ENCODE measurements at regions not wholly inside any gene's neighbourhood (a gene's known extent, or its start where the extent isn't known, plus 50 kb on each side); places are given as distances from the start of the nearest gene placed in this dataset.

- intact Hi-C loops (cut with micrococcal nuclease; ENCODE audit: unreplicated experiment): no loop called here
- peaks cover 28% of the 10 kb centered on the region for H3K4me1 ChIP-seq (replicated peaks; ENCODE audit: insufficient read depth)
- H3K4me2 ChIP-seq: no peak overlapping the region
- POLR2A ChIA-PET (ENCODE audit: unreplicated experiment): interaction anchor here (0.6 kb wide), 2 partner anchors 78 to 347 kb away, joined by 4 to 25 read pairs; no protein-coding TSS in a partner anchor
- TF ChIP-seq, protein P1, sequence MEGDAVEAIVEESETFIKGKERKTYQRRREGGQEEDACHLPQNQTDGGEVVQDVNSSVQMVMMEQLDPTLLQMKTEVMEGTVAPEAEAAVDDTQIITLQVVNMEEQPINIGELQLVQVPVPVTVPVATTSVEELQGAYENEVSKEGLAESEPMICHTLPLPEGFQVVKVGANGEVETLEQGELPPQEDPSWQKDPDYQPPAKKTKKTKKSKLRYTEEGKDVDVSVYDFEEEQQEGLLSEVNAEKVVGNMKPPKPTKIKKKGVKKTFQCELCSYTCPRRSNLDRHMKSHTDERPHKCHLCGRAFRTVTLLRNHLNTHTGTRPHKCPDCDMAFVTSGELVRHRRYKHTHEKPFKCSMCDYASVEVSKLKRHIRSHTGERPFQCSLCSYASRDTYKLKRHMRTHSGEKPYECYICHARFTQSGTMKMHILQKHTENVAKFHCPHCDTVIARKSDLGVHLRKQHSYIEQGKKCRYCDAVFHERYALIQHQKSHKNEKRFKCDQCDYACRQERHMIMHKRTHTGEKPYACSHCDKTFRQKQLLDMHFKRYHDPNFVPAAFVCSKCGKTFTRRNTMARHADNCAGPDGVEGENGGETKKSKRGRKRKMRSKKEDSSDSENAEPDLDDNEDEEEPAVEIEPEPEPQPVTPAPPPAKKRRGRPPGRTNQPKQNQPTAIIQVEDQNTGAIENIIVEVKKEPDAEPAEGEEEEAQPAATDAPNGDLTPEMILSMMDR (conservative IDR thresholded peaks at IDR 0.05): no peak
- no peak for TF ChIP-seq EZH2 (IDR thresholded peaks at IDR 0.05; ENCODE audit: low read depth)
- no peaks in the 10 kb centered on the region for H3K36me3 ChIP-seq (ENCODE audit: low read depth)
- no peak overlapping the region for H3K27ac ChIP-seq
- H3K9me2 ChIP-seq (ENCODE audit: insufficient read depth): no peaks in the 10 kb centered on the region
- no peak overlapping the region for H2AFZ ChIP-seq
- CTCF ChIA-PET: no interaction called here
- no peaks in the 10 kb centered on the region for H3K27me3 ChIP-seq (ENCODE audit: insufficient read depth, low read depth)
- peaks cover 21% of the 10 kb centered on the region; the same call in 1 of the 2 replicates for H3F3A ChIP-seq (ENCODE audit: insufficient read depth, low read depth)
- BruUV-seq (replicated peaks): no TSS peak
- H3K79me2 ChIP-seq (ENCODE audit: low read depth): no peaks in the 10 kb centered on the region
- DNase-seq: no peak
- no peaks in the 10 kb centered on the region for H4K20me1 ChIP-seq (ENCODE audit: insufficient read depth)
- no peaks in the 10 kb centered on the region for H3K9me3 ChIP-seq (ENCODE audit: insufficient read depth, low read depth)
- H3K4me3 ChIP-seq: no peak overlapping the region
These were observed 110.9 kb upstream of the TPM1 start for GRCh38 chr15:62931650-62932049.

- Histone ChIP-seq H3K27ac (no peak overlapping the region), H3K9me3 (ENCODE audit: insufficient read depth, low read depth) (no peaks in the 10 kb centered on the region), H2AFZ (no peak overlapping the region), H3K79me2 (ENCODE audit: low read depth) (no peaks in the 10 kb centered on the region), H3K4me3 (no peak overlapping the region), H3K4me2 (no peak overlapping the region), H3K9me2 (ENCODE audit: insufficient read depth) (no peaks in the 10 kb centered on the region), H3K4me1 (replicated peaks; ENCODE audit: insufficient read depth) (peaks cover 28% of the 10 kb centered on the region), H3K27me3 (ENCODE audit: insufficient read depth, low read depth) (no peaks in the 10 kb centered on the region), H3F3A (ENCODE audit: insufficient read depth, low read depth) (peaks cover 21% of the 10 kb centered on the region; the same call in 1 of the 2 replicates), H3K36me3 (ENCODE audit: low read depth) (no peaks in the 10 kb centered on the region), H4K20me1 (ENCODE audit: insufficient read depth) (no peaks in the 10 kb centered on the region)
- no TSS peak for BruUV-seq (replicated peaks)
- intact Hi-C loops (cut with micrococcal nuclease; ENCODE audit: unreplicated experiment): no loop called here
- DNase-seq: no peak
- ChIA-PET CTCF (no interaction called here), POLR2A (ENCODE audit: unreplicated experiment) (interaction anchor here (0.6 kb wide), 1 partner anchor 79 kb away, joined by 25 read pairs; no protein-coding TSS in a partner anchor)
- TF ChIP-seq, protein P1 (conservative IDR thresholded peaks at IDR 0.05): no peak
- no peak for TF ChIP-seq EZH2 (IDR thresholded peaks at IDR 0.05; ENCODE audit: low read depth)
These were observed 110.1 kb upstream of the TPM1 start for GRCh38 chr15:62932436-62932835.

DNA sequence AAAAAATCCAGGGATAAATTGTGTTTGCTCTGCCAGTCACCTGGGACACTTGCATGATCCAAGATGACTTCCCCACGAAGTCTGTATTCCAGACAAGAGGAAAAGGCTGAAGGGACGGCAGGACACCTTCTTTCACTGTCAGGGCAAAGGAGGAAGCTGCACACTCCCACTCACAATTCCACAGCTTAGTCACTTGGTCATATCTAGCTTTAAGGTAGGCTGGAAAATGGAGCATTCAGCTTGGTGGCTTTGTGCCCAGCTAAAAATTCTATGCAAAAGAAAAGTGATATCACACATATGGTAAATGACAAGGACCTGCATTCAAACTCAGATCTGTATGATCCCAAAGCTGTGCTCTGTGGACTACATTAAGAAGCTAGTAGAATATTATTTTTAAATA, 109.2 kb upstream of the TPM1 start:
- H4K20me1 ChIP-seq (ENCODE audit: insufficient read depth): no peaks in the 10 kb centered on the region
- no peaks in the 10 kb centered on the region for H3K9me3 ChIP-seq (ENCODE audit: insufficient read depth, low read depth)
- H3K4me1 ChIP-seq (replicated peaks; ENCODE audit: insufficient read depth): peaks cover 20% of the 10 kb centered on the region
- H3K9me2 ChIP-seq (ENCODE audit: insufficient read depth): no peaks in the 10 kb centered on the region
- ChIA-PET CTCF (interaction anchor here (0.7 kb wide), 1 partner anchor 103 kb away, joined by 5 read pairs; no protein-coding TSS in a partner anchor), POLR2A (ENCODE audit: unreplicated experiment) (no interaction called here)
- H3K79me2 ChIP-seq (ENCODE audit: low read depth): no peaks in the 10 kb centered on the region
- H2AFZ ChIP-seq: no peak overlapping the region
- no peaks in the 10 kb centered on the region for H3K36me3 ChIP-seq (ENCODE audit: low read depth)
- no peaks in the 10 kb centered on the region for H3K27me3 ChIP-seq (ENCODE audit: insufficient read depth, low read depth)
- intact Hi-C loops (cut with micrococcal nuclease; ENCODE audit: unreplicated experiment): no loop called here
- H3K4me3 ChIP-seq: no peak overlapping the region
- TF ChIP-seq, protein P1 (conservative IDR thresholded peaks at IDR 0.05): no peak
- TF ChIP-seq EZH2 (IDR thresholded peaks at IDR 0.05; ENCODE audit: low read depth): no peak
- H3F3A ChIP-seq (ENCODE audit: insufficient read depth, low read depth): peaks cover 17% of the 10 kb centered on the region; the same call in 1 of the 2 replicates
- no peak for DNase-seq
- no peak overlapping the region for H3K27ac ChIP-seq
- H3K4me2 ChIP-seq: no peak overlapping the region
- no TSS peak for BruUV-seq (replicated peaks)
